RPMI8226 (cell line): ENCODE measurements at regions not wholly inside any gene's neighbourhood (a gene's known extent, or its start where the extent isn't known, plus 50 kb on each side); places are given as distances from the start of the nearest gene placed in this dataset.
"Not testable (repeated sequence)": the region's sequence is repeated elsewhere in the genome, so short reads cannot be mapped to it uniquely, and the experiment has no call there.

Experiments
- DNase-seq: peaks from one replicate; pipeline ENCODE4 v3.0.0-alpha.2; 2015

- DNase-seq, result not testable (repeated sequence)
These were observed 289.7 kb downstream of the RBMY1J start for GRCh38 chrY:22692913-22693312.

- no peak for DNase-seq
These were observed 256.3 kb upstream of the BPY2 start for GRCh38 chrY:22727753-22728152.

DNA sequence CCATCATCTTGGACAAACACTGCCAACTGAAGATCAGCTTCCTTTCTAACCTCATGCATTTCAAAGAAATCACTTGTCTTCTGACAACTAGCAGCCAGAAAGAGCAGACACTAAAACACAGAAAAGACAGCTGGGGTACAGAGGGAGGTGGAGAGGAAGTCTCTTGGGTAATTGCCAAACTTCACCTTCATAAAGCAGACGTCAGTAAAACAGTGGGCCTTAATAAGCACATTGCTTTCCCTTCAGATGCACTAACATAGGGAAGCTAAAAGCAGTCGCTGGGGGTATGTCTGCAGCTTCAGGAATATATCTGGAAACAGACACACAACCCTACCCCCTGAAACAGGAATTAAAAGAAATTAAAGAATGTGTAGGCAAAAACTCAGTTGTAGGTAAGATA, 252.2 kb upstream of the BPY2 start:
- peak; percentile 58 for DNase-seq
